NT2/D1 (cell line): ENCODE measurements at regions not wholly inside any gene's neighbourhood (a gene's known extent, or its start where the extent isn't known, plus 50 kb on each side); places are given as distances from the start of the nearest gene placed in this dataset.

Source experiments
- SUZ12 ChIP-seq: IDR thresholded peaks from 2 replicates; pipeline ENCODE4 v1.6.1; 2011; ENCODE audit not compliant: insufficient read length, insufficient read depth; ENCODE audit errors: extremely low read depth
- YY1 ChIP-seq: IDR thresholded peaks from 2 replicates; pipeline ENCODE4 v1.6.1; 2011; ENCODE audit not compliant: insufficient read length, insufficient read depth
- ZNF274 ChIP-seq: IDR thresholded peaks from 2 replicates; pipeline ENCODE4 v1.6.1; 2011; ENCODE audit warnings: mild to moderate bottlenecking, low read depth, low read length

DNA sequence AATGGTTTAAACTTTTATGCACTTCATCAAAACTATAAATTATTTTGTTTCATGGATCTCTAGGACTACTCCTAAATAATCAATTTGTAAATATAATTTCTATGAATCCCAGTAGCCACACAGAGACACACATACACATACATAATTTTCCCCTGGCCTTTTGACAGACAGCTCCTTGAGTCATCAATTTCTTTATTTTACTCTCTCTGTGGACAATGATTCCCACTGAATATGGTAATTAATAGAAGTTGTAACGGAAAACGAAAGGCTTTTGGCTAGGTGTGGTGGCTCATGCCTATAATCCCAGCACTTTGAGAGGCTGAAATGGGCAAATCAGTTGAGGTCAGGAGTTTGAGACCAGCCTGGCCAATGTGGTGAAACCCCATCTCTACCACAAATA is 235.1 kb downstream of the EPHA4 start:
- TF ChIP-seq ZNF274 (no peak), YY1 (no peak), SUZ12 (no peak)
